ENCODE measurements at regions not wholly inside any gene's neighbourhood (a gene's known extent, or its start where the extent isn't known, plus 50 kb on each side); places are given as distances from the start of the nearest gene placed in this dataset.
"Not testable (repeated sequence)": the region's sequence is repeated elsewhere in the genome, so short reads cannot be mapped to it uniquely, and the experiment has no call there.

GRCh38 chr4:141541851-141542250 is 94.5 kb upstream of the IL15 start:
- H3K27ac Mint-ChIP-seq = no peak overlapping the region
- no peak for DNase-seq
- H3K4me3 Mint-ChIP-seq = no peak overlapping the region
- peaks cover 2 to 4% of the 10 kb centered on the region in 2 donors for H3K9me3 Mint-ChIP-seq
- ATAC-seq (replicated peaks in 1 of 2) = no peak
- H3K36me3 Mint-ChIP-seq (ENCODE audit: insufficient read depth in 2 of 2) = no peaks in the 10 kb centered on the region
- no peaks in the 10 kb centered on the region for H3K27me3 Mint-ChIP-seq (ENCODE audit: low read depth)
- no peaks in the 10 kb centered on the region for H3K4me1 Mint-ChIP-seq (ENCODE audit: low read depth)

GRCh38 chr4:141543176-141543575 is 93.2 kb upstream of the IL15 start:
- no peak overlapping the region for H3K27ac Mint-ChIP-seq
- peaks cover 0 to 1% of the 10 kb centered on the region in 2 donors for H3K9me3 Mint-ChIP-seq
- H3K4me1 Mint-ChIP-seq (ENCODE audit: low read depth) = no peaks in the 10 kb centered on the region
- no peak for DNase-seq
- H3K4me3 Mint-ChIP-seq = no peak overlapping the region
- no peaks in the 10 kb centered on the region for H3K27me3 Mint-ChIP-seq (ENCODE audit: low read depth)
- no peaks in the 10 kb centered on the region for H3K36me3 Mint-ChIP-seq (ENCODE audit: insufficient read depth in 2 of 2)
- ATAC-seq (replicated peaks in 1 of 2) = no peak

GRCh38 chr4:141543706-141544105 is 92.7 kb upstream of the IL15 start:
- no peak for DNase-seq
- H3K9me3 Mint-ChIP-seq = peaks cover 0 to 1% of the 10 kb centered on the region in 2 donors
- H3K27ac Mint-ChIP-seq = no peak overlapping the region
- no peaks in the 10 kb centered on the region for H3K4me1 Mint-ChIP-seq (ENCODE audit: low read depth)
- ATAC-seq (replicated peaks in 1 of 2) = no peak
- no peaks in the 10 kb centered on the region for H3K27me3 Mint-ChIP-seq (ENCODE audit: low read depth)
- H3K36me3 Mint-ChIP-seq (ENCODE audit: insufficient read depth in 2 of 2) = no peaks in the 10 kb centered on the region
- H3K4me3 Mint-ChIP-seq = no peak overlapping the region

- Mint-ChIP-seq H3K9me3 (peaks cover 9 to 16% of the 10 kb centered on the region in 2 donors), H3K36me3 (ENCODE audit: insufficient read depth in 2 of 2) (peaks cover 0 to 7% of the 10 kb centered on the region in 2 donors), H3K27me3 (ENCODE audit: low read depth) (no peaks in the 10 kb centered on the region), H3K4me3 (no peak overlapping the region), H3K27ac (no peak overlapping the region), H3K4me1 (ENCODE audit: low read depth) (no peaks in the 10 kb centered on the region)
- ATAC-seq (replicated peaks in 1 of 2) (no peak), DNase-seq (no peak)
Measured at GRCh38 chr4:141548791-141549190, 87.6 kb upstream of the IL15 start.

GRCh38 chr4:141560056-141560455 is 76.3 kb upstream of the IL15 start:
- no peak for ATAC-seq (replicated peaks in 1 of 2)
- Mint-ChIP-seq H3K9me3 (peaks cover 0 to 2% of the 10 kb centered on the region in 2 donors), H3K4me1 (ENCODE audit: low read depth) (no peaks in the 10 kb centered on the region), H3K36me3 (ENCODE audit: insufficient read depth in 2 of 2) (no peaks in the 10 kb centered on the region), H3K27me3 (ENCODE audit: low read depth) (no peaks in the 10 kb centered on the region), H3K4me3 (no peak overlapping the region), H3K27ac (no peak overlapping the region)
- no peak for DNase-seq

- H3K4me3 Mint-ChIP-seq = no peak overlapping the region
- ATAC-seq (replicated peaks in 1 of 2) (no peak), DNase-seq (no peak)
- H3K27me3 Mint-ChIP-seq (ENCODE audit: low read depth) = no peaks in the 10 kb centered on the region
- H3K4me1 Mint-ChIP-seq (ENCODE audit: low read depth) = no peaks in the 10 kb centered on the region
- H3K9me3 Mint-ChIP-seq = no peaks in the 10 kb centered on the region
- no peak overlapping the region for H3K27ac Mint-ChIP-seq
- H3K36me3 Mint-ChIP-seq (ENCODE audit: insufficient read depth in 2 of 2) = no peaks in the 10 kb centered on the region
Measured at GRCh38 chr4:141562649-141563048, 73.7 kb upstream of the IL15 start.

- no peak overlapping the region for H3K27ac Mint-ChIP-seq
- no peaks in the 10 kb centered on the region for H3K36me3 Mint-ChIP-seq (ENCODE audit: insufficient read depth in 2 of 2)
- H3K4me1 Mint-ChIP-seq (ENCODE audit: low read depth) = no peaks in the 10 kb centered on the region
- no peak overlapping the region for H3K4me3 Mint-ChIP-seq
- no peak for ATAC-seq (replicated peaks in 1 of 2)
- no peaks in the 10 kb centered on the region for H3K27me3 Mint-ChIP-seq (ENCODE audit: low read depth)
- DNase-seq = no peak
- no peaks in the 10 kb centered on the region for H3K9me3 Mint-ChIP-seq
Measured at GRCh38 chr4:141563723-141564122, 72.7 kb upstream of the IL15 start.

GRCh38 chr4:141564961-141565360 is 71.4 kb upstream of the IL15 start:
- DNase-seq; H3K27ac Mint-ChIP-seq; ATAC-seq (replicated peaks in 1 of 2); H3K9me3 Mint-ChIP-seq; H3K4me1 Mint-ChIP-seq (ENCODE audit: low read depth); H3K27me3 Mint-ChIP-seq (ENCODE audit: low read depth); H3K36me3 Mint-ChIP-seq (ENCODE audit: insufficient read depth in 2 of 2); H3K4me3 Mint-ChIP-seq: not testable (repeated sequence)

GRCh38 chr4:141565379-141566089 is 70.8 kb upstream of the IL15 start:
- ATAC-seq (replicated peaks in 1 of 2) = no peak
- Mint-ChIP-seq H3K9me3 (no peaks in the 10 kb centered on the region), H3K27me3 (ENCODE audit: low read depth) (no peaks in the 10 kb centered on the region)

GRCh38 chr4:141567326-141567915 is 69.0 kb upstream of the IL15 start:
- no peak overlapping the region for H3K4me3 Mint-ChIP-seq
- H3K36me3 Mint-ChIP-seq (ENCODE audit: insufficient read depth in 2 of 2) = no peaks in the 10 kb centered on the region
- H3K27me3 Mint-ChIP-seq (ENCODE audit: low read depth) = no peaks in the 10 kb centered on the region
- no peak for DNase-seq
- H3K27ac Mint-ChIP-seq = no peak overlapping the region
- no peaks in the 10 kb centered on the region for H3K9me3 Mint-ChIP-seq
- no peak for ATAC-seq (replicated peaks in 1 of 2)
- no peaks in the 10 kb centered on the region for H3K4me1 Mint-ChIP-seq (ENCODE audit: low read depth)

More at GRCh38 chr4:141565379-141566089, 70.8 kb upstream of the IL15 start:
- Mint-ChIP-seq H3K27ac (no peak overlapping the region), H3K4me1 (ENCODE audit: low read depth) (no peaks in the 10 kb centered on the region), H3K36me3 (ENCODE audit: insufficient read depth in 2 of 2) (no peaks in the 10 kb centered on the region), H3K4me3 (no peak overlapping the region)
- DNase-seq = no peak

GRCh38 chr4:141569141-141569540 is 67.2 kb upstream of the IL15 start:
- no peaks in the 10 kb centered on the region for H3K4me1 Mint-ChIP-seq (ENCODE audit: low read depth)
- no peaks in the 10 kb centered on the region for H3K36me3 Mint-ChIP-seq (ENCODE audit: insufficient read depth in 2 of 2)
- no peak overlapping the region for H3K27ac Mint-ChIP-seq

GRCh38 chr4:141570290-141570689 is 66.1 kb upstream of the IL15 start:
- no peaks in the 10 kb centered on the region for H3K27me3 Mint-ChIP-seq (ENCODE audit: low read depth)
- DNase-seq (no peak), ATAC-seq (replicated peaks in 1 of 2) (no peak)
- H3K36me3 Mint-ChIP-seq (ENCODE audit: insufficient read depth in 2 of 2) = no peaks in the 10 kb centered on the region
- H3K9me3 Mint-ChIP-seq = no peaks in the 10 kb centered on the region
- H3K27ac Mint-ChIP-seq = no peak overlapping the region
- no peak overlapping the region for H3K4me3 Mint-ChIP-seq
- no peaks in the 10 kb centered on the region for H3K4me1 Mint-ChIP-seq (ENCODE audit: low read depth)

More at GRCh38 chr4:141569141-141569540, 67.2 kb upstream of the IL15 start:
- ATAC-seq (replicated peaks in 1 of 2) (no peak), DNase-seq (no peak)
- Mint-ChIP-seq H3K27me3 (ENCODE audit: low read depth) (no peaks in the 10 kb centered on the region), H3K9me3 (no peaks in the 10 kb centered on the region), H3K4me3 (no peak overlapping the region)

- H3K27ac Mint-ChIP-seq = no peak overlapping the region
- ATAC-seq (replicated peaks in 1 of 2) (no peak), DNase-seq (no peak)
- no peaks in the 10 kb centered on the region for H3K27me3 Mint-ChIP-seq (ENCODE audit: low read depth)
- no peaks in the 10 kb centered on the region for H3K4me1 Mint-ChIP-seq (ENCODE audit: low read depth)
- H3K4me3 Mint-ChIP-seq = no peak overlapping the region
- H3K36me3 Mint-ChIP-seq (ENCODE audit: insufficient read depth in 2 of 2) = no peaks in the 10 kb centered on the region
- H3K9me3 Mint-ChIP-seq = no peaks in the 10 kb centered on the region
Measured at GRCh38 chr4:141571362-141571761, 65.0 kb upstream of the IL15 start.

GRCh38 chr4:141571793-141572192 is 64.6 kb upstream of the IL15 start:
- no peak overlapping the region for H3K4me3 Mint-ChIP-seq
- H3K27me3 Mint-ChIP-seq (ENCODE audit: low read depth) = no peaks in the 10 kb centered on the region
- ATAC-seq (replicated peaks in 1 of 2) = no peak
- no peaks in the 10 kb centered on the region for H3K36me3 Mint-ChIP-seq (ENCODE audit: insufficient read depth in 2 of 2)
- no peaks in the 10 kb centered on the region for H3K9me3 Mint-ChIP-seq
- H3K27ac Mint-ChIP-seq = no peak overlapping the region
- no peaks in the 10 kb centered on the region for H3K4me1 Mint-ChIP-seq (ENCODE audit: low read depth)
- DNase-seq = no peak
